Fibroblast of pulmonary artery (primary cell): ENCODE measurements at regions not wholly inside any gene's neighbourhood (a gene's known extent, or its start where the extent isn't known, plus 50 kb on each side); places are given as distances from the start of the nearest gene placed in this dataset.
A peak's percentile ranks its signal among the peaks of the same experiment; 100 is the strongest.

Experiments
- DNase-seq: peaks from one replicate; pipeline ENCODE4 v3.0.0-alpha.2; 2010; ENCODE audit warnings: low read depth
- H3K4me3 ChIP-seq: replicated peaks from 2 replicates; pipeline ENCODE4 v1.5.1; 2011; ENCODE audit warnings: low read depth, mild to moderate bottlenecking, control low read depth, low read length, moderate library complexity
- CTCF ChIP-seq: IDR thresholded peaks from 2 replicates; pipeline ENCODE4 v1.5.1; 2011; ENCODE audit warnings: mild to moderate bottlenecking, control low read depth, low read length, inconsistent platforms; ENCODE audit errors: missing control alignments

GRCh38 chr11:104522650-104523049, 358.7 kb upstream of the PDGFD start:
- H3K4me3 ChIP-seq = no peak overlapping the region

GRCh38 chr11:104522123-104522522, 358.2 kb upstream of the PDGFD start:
- H3K4me3 ChIP-seq = no peak overlapping the region
- no peak for DNase-seq
- TF ChIP-seq CTCF = no peak

More at GRCh38 chr11:104522650-104523049, 358.7 kb upstream of the PDGFD start:
- peak; percentile 31 for DNase-seq
- TF ChIP-seq CTCF = no peak

- no peak overlapping the region for H3K4me3 ChIP-seq
- TF ChIP-seq CTCF = no peak
These were observed 346.2 kb upstream of the PDGFD start for GRCh38 chr11:104510169-104510568.

GRCh38 chr11:104490182-104490581, 326.2 kb upstream of the PDGFD start:
- no peak overlapping the region for H3K4me3 ChIP-seq
- no peak for DNase-seq
- TF ChIP-seq CTCF = no peak

More at GRCh38 chr11:104510169-104510568, 346.2 kb upstream of the PDGFD start:
- DNase-seq = no peak

- no peak overlapping the region for H3K4me3 ChIP-seq
- DNase-seq = no peak
- no peak for TF ChIP-seq CTCF
These were observed 324.6 kb upstream of the PDGFD start for GRCh38 chr11:104488561-104488960.

- DNase-seq = peak; percentile 26
These were observed 323.3 kb upstream of the PDGFD start for GRCh38 chr11:104487046-104487806.

More at GRCh38 chr11:104487046-104487806, 323.3 kb upstream of the PDGFD start:
- H3K4me3 ChIP-seq = no peak overlapping the region
- TF ChIP-seq CTCF = no peak
